Hematopoietic multipotent progenitor cell treated with erythropoietin and hydrocortisone succinate and interleukin-3 and kit ligand, for 4 days (in vitro differentiated cells): ENCODE measurements at regions not wholly inside any gene's neighbourhood (a gene's known extent, or its start where the extent isn't known, plus 50 kb on each side); places are given as distances from the start of the nearest gene placed in this dataset.
"Not testable (repeated sequence)": the region's sequence is repeated elsewhere in the genome, so short reads cannot be mapped to it uniquely, and the experiment has no call there.

Source experiments
- DNase-seq: peaks from one replicate; pipeline ENCODE4 v3.0.0-alpha.2; 2015

- no peak for DNase-seq
These were observed 483.6 kb upstream of the EPHA6 start for GRCh38 chr3:96330795-96331194.

- peak; percentile 1 for DNase-seq
These were observed 483.1 kb upstream of the EPHA6 start for GRCh38 chr3:96331341-96331740.

GRCh38 chr3:96334779-96335178 lies 479.6 kb upstream of the EPHA6 start:
- no peak for DNase-seq

- no peak for DNase-seq
These were observed 467.1 kb upstream of the EPHA6 start for GRCh38 chr3:96347289-96347688.

- not testable (repeated sequence) for DNase-seq
These were observed 462.8 kb upstream of the EPHA6 start for GRCh38 chr3:96351598-96351997.

- DNase-seq: no peak
These were observed 460.3 kb upstream of the EPHA6 start for GRCh38 chr3:96354106-96354505.

- no peak for DNase-seq
These were observed 459.7 kb upstream of the EPHA6 start for GRCh38 chr3:96354742-96355141.

GRCh38 chr3:96361241-96361640 lies 453.2 kb upstream of the EPHA6 start:
- no peak for DNase-seq

- no peak for DNase-seq
These were observed 443.8 kb upstream of the EPHA6 start for GRCh38 chr3:96370637-96371036.

- DNase-seq: no peak
These were observed 404.2 kb upstream of the EPHA6 start for GRCh38 chr3:96410006-96410730.

GRCh38 chr3:96416549-96417255 lies 397.7 kb upstream of the EPHA6 start:
- DNase-seq: no peak

- no peak for DNase-seq
These were observed 386.3 kb upstream of the EPHA6 start for GRCh38 chr3:96428097-96428496.

- DNase-seq: no peak
These were observed 384.3 kb upstream of the EPHA6 start for GRCh38 chr3:96430079-96430478.

GRCh38 chr3:96434651-96435050 lies 379.7 kb upstream of the EPHA6 start:
- no peak for DNase-seq

- no peak for DNase-seq
These were observed 365.0 kb upstream of the EPHA6 start for GRCh38 chr3:96449346-96449745.

GRCh38 chr3:96449803-96450202 lies 364.6 kb upstream of the EPHA6 start:
- no peak for DNase-seq

- DNase-seq: no peak
These were observed 363.7 kb upstream of the EPHA6 start for GRCh38 chr3:96450699-96451098.

- DNase-seq: no peak
These were observed 348.9 kb upstream of the EPHA6 start for GRCh38 chr3:96465521-96465920.

GRCh38 chr3:96466441-96466840 lies 348.0 kb upstream of the EPHA6 start:
- no peak for DNase-seq

- DNase-seq: no peak
These were observed 346.8 kb upstream of the EPHA6 start for GRCh38 chr3:96467639-96468038.

- no peak for DNase-seq
These were observed 335.9 kb upstream of the EPHA6 start for GRCh38 chr3:96478496-96478895.

GRCh38 chr3:96480881-96481280 lies 333.5 kb upstream of the EPHA6 start:
- DNase-seq: no peak

GRCh38 chr3:96483191-96483590 lies 331.2 kb upstream of the EPHA6 start:
- DNase-seq: not testable (repeated sequence)

- no peak for DNase-seq
These were observed 330.6 kb upstream of the EPHA6 start for GRCh38 chr3:96483781-96484180.

GRCh38 chr3:96488708-96489107 lies 325.7 kb upstream of the EPHA6 start:
- DNase-seq: no peak
